Superior temporal gyrus (tissue), 1 donor: ENCODE measurements at regions not wholly inside any gene's neighbourhood (a gene's known extent, or its start where the extent isn't known, plus 50 kb on each side); places are given as distances from the start of the nearest gene placed in this dataset.

ENCODE experiments used
- DNase-seq: peaks from one replicate; pipeline ENCODE4 v3.0.0-alpha.2; 2016; ENCODE audit errors: extremely low spot score

GRCh38 chr19:32101206-32101605, 244.2 kb upstream of the ZNF507 start:
- DNase-seq = no peak

- DNase-seq = no peak
Measured at GRCh38 chr19:32103541-32103940, 241.9 kb upstream of the ZNF507 start.

- DNase-seq = no peak
Measured at GRCh38 chr19:32104153-32104849, 241.1 kb upstream of the ZNF507 start.

- DNase-seq = no peak
Measured at GRCh38 chr19:32104850-32105235, 240.6 kb upstream of the ZNF507 start.

GRCh38 chr19:32105527-32106310, 239.7 kb upstream of the ZNF507 start:
- no peak for DNase-seq

GRCh38 chr19:32122258-32122657, 223.2 kb upstream of the ZNF507 start:
- DNase-seq = no peak

- no peak for DNase-seq
Measured at GRCh38 chr19:32123355-32123940, 222.0 kb upstream of the ZNF507 start.

- DNase-seq = no peak
Measured at GRCh38 chr19:32124585-32124984, 220.8 kb upstream of the ZNF507 start.

GRCh38 chr19:32129141-32129540, 216.3 kb upstream of the ZNF507 start:
- DNase-seq = peak; percentile 19

GRCh38 chr19:32130332-32130731, 215.1 kb upstream of the ZNF507 start:
- DNase-seq = no peak

- no peak for DNase-seq
Measured at GRCh38 chr19:32131005-32131404, 214.4 kb upstream of the ZNF507 start.

- DNase-seq = no peak
Measured at GRCh38 chr19:32138416-32138815, 207.0 kb upstream of the ZNF507 start.

GRCh38 chr19:32141840-32142511, 203.4 kb upstream of the ZNF507 start:
- DNase-seq = no peak

- no peak for DNase-seq
Measured at GRCh38 chr19:32146664-32147063, 198.7 kb upstream of the ZNF507 start.

- no peak for DNase-seq
Measured at GRCh38 chr19:32150605-32151004, 194.8 kb upstream of the ZNF507 start.

GRCh38 chr19:32154418-32154817, 191.0 kb upstream of the ZNF507 start:
- no peak for DNase-seq

- DNase-seq = no peak
Measured at GRCh38 chr19:32164384-32164992, 180.9 kb upstream of the ZNF507 start.

GRCh38 chr19:32165141-32165540, 180.3 kb upstream of the ZNF507 start:
- DNase-seq = no peak

- no peak for DNase-seq
Measured at GRCh38 chr19:32165750-32166149, 179.7 kb upstream of the ZNF507 start.

GRCh38 chr19:32166238-32166637, 179.2 kb upstream of the ZNF507 start:
- no peak for DNase-seq

GRCh38 chr19:32168111-32168510, 177.3 kb upstream of the ZNF507 start:
- DNase-seq = no peak

- DNase-seq = no peak
Measured at GRCh38 chr19:32168606-32169005, 176.8 kb upstream of the ZNF507 start.
